ENCODE measurements at regions not wholly inside any gene's neighbourhood (a gene's known extent, or its start where the extent isn't known, plus 50 kb on each side); places are given as distances from the start of the nearest gene placed in this dataset.

DNA sequence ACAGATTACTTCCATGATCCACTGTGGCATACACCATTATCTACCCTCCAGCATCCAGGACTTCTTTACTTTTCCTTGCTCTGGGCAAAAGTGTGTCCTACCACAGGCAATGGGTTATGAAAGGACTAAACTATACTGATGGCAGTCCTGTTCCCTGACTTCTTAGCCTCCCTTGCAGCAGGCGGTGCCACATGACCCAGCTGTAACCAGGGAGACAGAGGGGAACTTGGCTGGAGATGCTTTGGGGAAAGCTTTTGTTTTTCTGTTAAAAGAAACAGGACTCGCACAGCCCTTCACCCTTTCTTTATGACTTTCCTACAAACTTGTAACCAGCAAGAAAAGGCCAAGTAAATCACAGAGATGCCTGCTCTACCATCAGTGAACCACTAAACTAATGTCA, 394.4 kb downstream of the PCNX1 start:
- H3K36me3 ChIP-seq (ENCODE audit: control insufficient read depth, insufficient read depth, low read length): no peaks in the 10 kb centered on the region
- no peak for DNase-seq (ENCODE audit: low read depth)
- no peaks in the 10 kb centered on the region for H3K27me3 ChIP-seq (ENCODE audit: control insufficient read depth, insufficient read depth, low read length)
- H3K4me3 ChIP-seq (ENCODE audit: low read depth, low read length): no peak overlapping the region
- POLR2A ChIA-PET: no interaction called here
- TF ChIP-seq, protein P1, sequence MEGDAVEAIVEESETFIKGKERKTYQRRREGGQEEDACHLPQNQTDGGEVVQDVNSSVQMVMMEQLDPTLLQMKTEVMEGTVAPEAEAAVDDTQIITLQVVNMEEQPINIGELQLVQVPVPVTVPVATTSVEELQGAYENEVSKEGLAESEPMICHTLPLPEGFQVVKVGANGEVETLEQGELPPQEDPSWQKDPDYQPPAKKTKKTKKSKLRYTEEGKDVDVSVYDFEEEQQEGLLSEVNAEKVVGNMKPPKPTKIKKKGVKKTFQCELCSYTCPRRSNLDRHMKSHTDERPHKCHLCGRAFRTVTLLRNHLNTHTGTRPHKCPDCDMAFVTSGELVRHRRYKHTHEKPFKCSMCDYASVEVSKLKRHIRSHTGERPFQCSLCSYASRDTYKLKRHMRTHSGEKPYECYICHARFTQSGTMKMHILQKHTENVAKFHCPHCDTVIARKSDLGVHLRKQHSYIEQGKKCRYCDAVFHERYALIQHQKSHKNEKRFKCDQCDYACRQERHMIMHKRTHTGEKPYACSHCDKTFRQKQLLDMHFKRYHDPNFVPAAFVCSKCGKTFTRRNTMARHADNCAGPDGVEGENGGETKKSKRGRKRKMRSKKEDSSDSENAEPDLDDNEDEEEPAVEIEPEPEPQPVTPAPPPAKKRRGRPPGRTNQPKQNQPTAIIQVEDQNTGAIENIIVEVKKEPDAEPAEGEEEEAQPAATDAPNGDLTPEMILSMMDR (IDR thresholded peaks at IDR 0.05; ENCODE audit: insufficient read depth, low read depth, low read length): no peak
- CTCF ChIA-PET: interaction anchor here (0.6 to 1.1 kb wide), 2 partner anchors 9 to 92 kb away, joined by 3 to 4 read pairs; no protein-coding TSS in a partner anchor

DNA sequence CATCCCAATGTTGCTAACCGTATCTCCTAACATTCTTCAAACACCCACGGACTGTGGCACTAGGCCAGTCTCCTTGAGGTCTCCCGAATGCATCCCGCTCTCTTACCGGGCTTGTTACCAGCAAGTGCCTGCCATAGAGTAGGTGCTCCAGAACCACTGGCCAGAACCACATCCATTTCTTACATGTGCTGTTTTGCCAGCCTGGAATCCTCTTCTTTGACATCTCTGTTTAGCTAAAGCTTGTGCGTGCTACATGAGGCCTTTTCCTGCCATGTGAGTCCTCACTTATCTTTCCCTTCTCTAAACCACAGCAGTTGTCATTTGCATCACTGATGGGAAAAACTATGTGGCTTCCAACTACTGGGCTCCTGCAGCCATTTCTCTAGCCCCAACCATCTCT, 397.4 kb downstream of the PCNX1 start:
- CTCF ChIA-PET: interaction anchor here (0.7 kb wide), 1 partner anchor 420 kb away, joined by 3 read pairs; no protein-coding TSS in a partner anchor
- H3K4me3 ChIP-seq (ENCODE audit: low read depth, low read length): no peak overlapping the region
- no peak for DNase-seq (ENCODE audit: low read depth)
- TF ChIP-seq, protein P1 (IDR thresholded peaks at IDR 0.05; ENCODE audit: insufficient read depth, low read depth, low read length): no peak
- H3K36me3 ChIP-seq (ENCODE audit: control insufficient read depth, insufficient read depth, low read length): no peaks in the 10 kb centered on the region
- POLR2A ChIA-PET: no interaction called here
- no peaks in the 10 kb centered on the region for H3K27me3 ChIP-seq (ENCODE audit: control insufficient read depth, insufficient read depth, low read length)

DNA sequence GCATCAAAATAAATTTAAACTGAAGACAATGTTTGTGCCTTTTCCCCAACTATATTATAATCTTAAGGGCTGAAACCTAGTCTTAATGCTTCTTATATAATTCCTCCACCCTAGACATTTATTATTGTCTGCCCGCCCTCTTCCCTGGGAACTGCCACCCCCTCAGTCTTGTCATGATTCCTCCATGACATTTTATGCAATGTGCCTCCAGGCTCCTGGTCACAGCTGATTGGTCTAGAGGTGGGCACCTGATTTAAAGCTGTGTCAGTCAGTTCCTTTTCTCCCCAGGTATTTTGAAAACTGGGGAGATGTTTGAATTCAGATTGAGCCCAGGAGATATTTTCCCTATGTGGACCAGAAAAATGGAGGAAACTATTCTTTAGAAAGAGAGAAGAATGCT, 401.4 kb downstream of the PCNX1 start:
- CTCF ChIA-PET: interaction anchor here (1.0 kb wide), 1 partner anchor 10 kb away, joined by 4 read pairs; no protein-coding TSS in a partner anchor
- DNase-seq (ENCODE audit: low read depth): no peak
- no peak overlapping the region for H3K4me3 ChIP-seq (ENCODE audit: low read depth, low read length)
- no peaks in the 10 kb centered on the region for H3K36me3 ChIP-seq (ENCODE audit: control insufficient read depth, insufficient read depth, low read length)
- TF ChIP-seq, protein P1 (IDR thresholded peaks at IDR 0.05; ENCODE audit: insufficient read depth, low read depth, low read length): no peak
- POLR2A ChIA-PET: no interaction called here
- no peaks in the 10 kb centered on the region for H3K27me3 ChIP-seq (ENCODE audit: control insufficient read depth, insufficient read depth, low read length)

DNA sequence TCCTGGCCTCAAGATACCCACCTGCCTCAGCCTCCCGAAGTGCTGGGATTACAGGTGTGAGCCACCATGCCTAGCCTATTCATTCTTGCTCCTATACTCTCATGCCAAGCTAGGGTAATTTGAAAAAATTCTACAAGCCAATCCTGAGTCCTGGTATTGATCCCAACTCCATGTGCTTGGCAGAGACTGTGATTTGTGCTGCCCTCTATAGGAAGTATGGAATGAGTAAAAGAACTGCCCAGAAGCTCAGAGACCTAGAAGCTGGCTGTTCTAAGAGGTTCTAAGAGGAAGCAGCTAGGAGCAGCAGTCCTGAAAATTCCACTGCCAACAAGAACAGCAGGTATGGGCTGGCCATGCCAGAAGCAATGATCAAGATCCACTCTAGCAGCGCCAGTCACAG, 402.5 kb downstream of the PCNX1 start:
- TF ChIP-seq, protein P1 (IDR thresholded peaks at IDR 0.05; ENCODE audit: insufficient read depth, low read depth, low read length): no peak
- CTCF ChIA-PET: interaction anchor here (1.0 kb wide), 1 partner anchor 9 kb away, joined by 4 read pairs; no protein-coding TSS in a partner anchor
- DNase-seq (ENCODE audit: low read depth): no peak
- no peak overlapping the region for H3K4me3 ChIP-seq (ENCODE audit: low read depth, low read length)
- POLR2A ChIA-PET: no interaction called here
- no peaks in the 10 kb centered on the region for H3K27me3 ChIP-seq (ENCODE audit: control insufficient read depth, insufficient read depth, low read length)
- H3K36me3 ChIP-seq (ENCODE audit: control insufficient read depth, insufficient read depth, low read length): no peaks in the 10 kb centered on the region

DNA sequence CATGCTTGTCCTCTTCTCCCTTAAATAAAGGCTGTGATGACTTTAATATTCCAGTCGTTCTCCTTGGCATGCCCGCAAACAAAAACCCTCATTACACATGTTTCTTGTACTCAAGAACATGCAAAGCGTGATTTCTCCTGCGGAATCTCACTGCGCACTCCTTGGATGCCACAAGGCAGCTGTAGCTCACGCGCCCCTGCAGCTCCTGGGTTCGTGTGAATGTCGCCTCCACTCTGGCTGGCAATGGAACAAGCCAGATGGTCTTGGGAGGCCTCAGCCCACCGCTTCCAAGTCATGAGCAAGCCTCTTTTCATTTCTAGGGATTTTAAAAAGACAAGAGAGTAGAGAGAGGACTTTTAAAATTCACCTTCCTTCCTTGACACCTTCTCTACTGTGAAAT, 403.8 kb downstream of the PCNX1 start:
- ChIA-PET POLR2A (no interaction called here), CTCF (interaction anchor here (0.5 to 1.3 kb wide), 3 partner anchors 10 to 169 kb away, joined by 3 to 4 read pairs (median 4); no protein-coding TSS in a partner anchor)
- no peaks in the 10 kb centered on the region for H3K36me3 ChIP-seq (ENCODE audit: control insufficient read depth, insufficient read depth, low read length)
- TF ChIP-seq, protein P1 (IDR thresholded peaks at IDR 0.05; ENCODE audit: insufficient read depth, low read depth, low read length): no peak
- H3K27me3 ChIP-seq (ENCODE audit: control insufficient read depth, insufficient read depth, low read length): no peaks in the 10 kb centered on the region
- no peak for DNase-seq (ENCODE audit: low read depth)
- H3K4me3 ChIP-seq (ENCODE audit: low read depth, low read length): no peak overlapping the region

All from BJ (cell line).